DLD1 (cell line): ENCODE measurements at regions not wholly inside any gene's neighbourhood (a gene's known extent, or its start where the extent isn't known, plus 50 kb on each side); places are given as distances from the start of the nearest gene placed in this dataset.

ENCODE experiments used
- in situ Hi-C: cut with HindIII; loops from 2 replicates; pipeline ENCODE4 v1.10.0; 2017; ENCODE audit warnings: low sequenced_read_pairs

DNA sequence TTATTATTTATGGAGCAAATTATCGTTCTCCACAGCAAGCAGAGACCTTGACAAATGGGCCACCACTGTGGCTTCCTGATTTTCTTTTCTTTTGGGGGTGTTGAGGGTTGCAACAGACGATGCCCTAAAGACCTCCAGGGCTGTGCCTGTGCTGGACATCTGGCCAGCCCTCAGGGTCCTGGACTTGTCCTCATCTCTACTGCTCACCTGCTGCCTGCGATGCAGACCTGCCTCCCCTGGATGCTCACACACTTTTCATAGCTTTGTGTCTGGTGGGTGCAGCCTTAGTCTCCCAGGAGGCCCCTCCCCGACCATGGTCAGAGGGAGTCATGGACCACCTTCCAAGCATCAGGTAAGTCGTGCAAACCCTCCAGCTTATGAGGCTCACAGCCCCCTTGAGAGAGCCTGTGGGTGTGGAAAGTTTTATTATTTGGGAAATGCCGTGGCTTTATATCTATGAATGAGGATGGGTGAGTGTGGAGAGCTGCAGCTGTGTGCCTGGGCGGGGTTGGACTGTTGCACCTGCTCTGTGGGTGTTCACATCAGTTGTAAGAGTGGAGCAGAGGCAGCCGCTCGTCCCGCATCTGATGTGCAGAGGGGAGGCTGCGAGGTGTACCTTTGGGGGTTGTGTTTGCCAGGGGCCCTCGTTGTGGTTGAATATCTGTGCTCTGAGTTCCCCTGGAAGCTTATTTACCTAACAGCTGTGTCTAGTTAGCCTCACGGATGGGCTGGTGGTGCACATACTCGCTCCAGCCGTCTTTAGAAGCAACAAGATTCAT lies 126.3 kb upstream of the IRX4 start:
- in situ Hi-C loops: no loop called here

DNA sequence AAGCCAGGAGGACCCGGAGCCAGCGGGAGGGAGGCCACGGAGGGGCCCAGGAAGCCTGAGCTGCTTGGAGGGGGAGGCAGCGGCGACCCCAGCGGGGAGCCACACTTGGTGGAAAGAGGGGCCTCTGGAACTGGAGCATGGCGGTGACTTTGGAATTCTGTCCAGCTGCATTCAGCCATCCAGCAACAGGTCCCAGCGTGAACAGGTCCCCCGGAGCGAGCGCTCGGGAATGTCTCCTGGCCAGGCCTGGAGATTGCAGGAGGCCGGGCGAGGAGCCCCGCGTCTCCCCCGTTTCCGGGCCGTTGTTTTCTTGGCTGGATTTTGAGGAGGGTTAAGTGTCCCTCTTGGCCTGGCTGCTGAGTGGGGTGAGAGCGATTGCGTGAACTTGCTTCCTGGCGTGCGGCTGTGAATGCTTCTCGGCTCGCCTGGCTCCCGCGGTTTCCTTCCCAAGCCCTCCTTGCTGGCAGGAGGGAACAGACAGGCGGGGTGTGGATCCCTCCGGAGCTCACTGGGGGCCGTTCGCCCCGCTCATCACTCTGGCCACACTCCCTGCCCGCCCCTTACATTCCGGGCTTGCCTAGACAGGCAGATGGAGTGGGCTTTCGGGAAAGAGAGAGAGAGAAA lies 125.3 kb upstream of the IRX4 start:
- in situ Hi-C loops: no loop called here

DNA sequence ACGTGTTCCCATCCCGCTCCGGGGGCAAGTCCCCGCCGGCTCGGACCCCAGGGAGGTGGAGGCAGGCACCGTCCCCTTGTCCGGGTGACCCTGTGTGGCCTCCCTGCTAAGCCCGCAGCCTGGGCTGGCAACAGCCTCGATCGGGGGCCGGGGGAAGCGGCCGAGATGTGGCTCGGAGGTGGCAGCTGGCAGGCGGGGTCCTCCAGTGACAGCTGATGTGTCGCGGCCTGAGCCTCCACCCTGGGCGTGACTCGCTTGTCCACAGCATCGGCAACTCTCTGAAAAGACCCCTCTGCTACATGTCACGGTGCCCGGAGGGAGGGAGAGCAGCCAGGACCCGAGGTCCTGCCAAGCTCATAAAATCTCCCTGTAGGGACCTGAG lies 124.8 kb upstream of the IRX4 start:
- in situ Hi-C loops: no loop called here

DNA sequence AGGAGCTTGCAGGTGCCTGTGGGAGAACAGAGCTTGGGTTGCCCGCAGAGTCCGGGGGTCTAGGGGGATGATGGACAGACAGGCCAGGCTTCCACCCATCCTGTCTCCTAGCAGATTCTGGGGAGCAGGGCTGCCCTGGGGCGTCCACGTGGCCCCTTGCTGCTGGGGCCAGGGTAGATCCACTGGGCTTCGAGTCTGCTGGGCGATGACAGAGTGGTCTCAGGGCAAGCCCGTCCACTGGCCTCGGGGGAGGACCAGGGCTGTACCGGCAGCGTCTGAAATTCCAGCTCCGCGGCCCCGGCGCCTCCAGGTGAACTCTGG lies 124.2 kb upstream of the IRX4 start:
- in situ Hi-C loops: no loop called here

DNA sequence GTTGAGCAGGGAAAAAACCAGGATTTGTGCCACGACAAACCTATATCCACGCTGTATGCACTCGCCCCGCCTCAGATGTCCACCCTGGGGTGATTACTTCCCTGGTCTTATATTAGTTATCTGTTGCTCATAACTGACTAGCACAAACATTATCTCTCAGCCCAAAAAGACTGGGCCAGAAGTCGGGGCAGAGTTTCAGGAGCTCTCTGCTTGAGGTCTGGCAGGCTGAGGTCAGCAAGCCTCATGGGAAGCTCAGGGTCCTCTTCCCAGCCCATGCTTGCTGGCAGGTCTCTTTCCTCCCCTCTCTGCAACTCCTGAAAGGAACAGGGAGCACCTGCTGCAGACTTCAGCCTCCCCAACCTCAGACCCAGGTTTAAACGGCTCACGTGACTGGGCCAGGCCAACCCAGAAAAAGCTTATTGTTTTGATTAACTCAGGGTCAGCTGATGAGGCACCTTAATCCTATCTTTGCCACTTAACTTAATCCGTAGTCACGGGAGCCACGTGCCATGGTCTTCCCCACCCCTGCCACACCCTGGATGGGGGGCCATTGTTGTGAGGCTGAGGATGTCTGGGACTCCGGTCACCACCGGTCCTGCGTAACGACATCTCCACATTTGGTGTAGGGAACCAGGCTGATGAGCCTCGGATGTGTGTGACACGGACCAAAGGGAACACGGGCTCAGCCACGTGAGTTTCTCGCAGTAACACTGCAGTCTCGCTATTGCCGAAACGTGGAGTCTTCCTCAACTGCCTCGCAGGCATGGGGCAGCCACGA lies 123.7 kb upstream of the IRX4 start:
- in situ Hi-C loops: no loop called here

DNA sequence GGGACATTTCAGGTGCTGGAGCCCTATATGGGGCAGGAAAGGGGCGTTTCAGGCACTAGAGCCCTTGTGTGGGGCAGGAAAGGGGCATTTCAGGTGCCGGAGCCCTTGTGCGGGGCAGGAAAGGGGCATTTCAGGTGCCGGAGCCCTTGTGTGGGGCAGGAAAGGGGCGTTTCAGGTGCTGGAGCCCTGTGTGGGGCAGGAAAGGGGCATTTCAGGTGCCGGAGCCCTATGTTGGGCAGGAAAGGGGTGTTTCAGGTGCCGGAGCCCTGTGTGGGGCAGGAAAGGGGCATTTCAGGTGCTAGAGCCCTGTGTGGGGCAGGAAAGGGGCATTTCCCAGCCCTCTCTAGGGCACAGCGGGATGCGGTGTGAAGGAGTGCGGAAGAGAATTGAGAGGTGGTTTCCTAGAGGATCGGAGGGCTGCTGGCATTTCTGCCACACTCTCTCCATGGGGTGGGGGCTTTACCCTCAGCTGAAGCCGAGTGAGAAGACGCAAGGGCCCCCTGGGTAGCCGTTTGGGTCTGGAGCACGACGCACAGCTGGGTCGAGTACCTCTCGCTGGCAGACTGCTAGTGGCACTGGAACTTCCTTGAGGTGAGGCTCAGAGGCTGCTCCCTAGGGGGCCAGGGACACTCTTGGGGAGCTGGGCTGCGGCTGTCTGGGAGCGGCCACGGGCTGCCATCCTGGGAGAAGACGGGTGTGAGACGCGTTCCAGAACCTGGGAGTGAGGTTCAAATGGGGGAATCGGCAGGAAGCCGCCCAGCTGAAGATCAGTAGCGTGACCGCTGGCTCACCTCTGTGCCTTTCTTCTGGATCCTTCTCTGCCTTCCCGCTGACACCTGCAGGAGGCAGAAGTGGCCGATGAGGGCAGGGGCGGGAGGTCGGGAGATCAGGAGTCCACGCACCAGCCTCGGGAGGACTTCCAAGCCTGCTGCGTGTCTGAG lies 122.6 kb upstream of the IRX4 start:
- in situ Hi-C loops: no loop called here

DNA sequence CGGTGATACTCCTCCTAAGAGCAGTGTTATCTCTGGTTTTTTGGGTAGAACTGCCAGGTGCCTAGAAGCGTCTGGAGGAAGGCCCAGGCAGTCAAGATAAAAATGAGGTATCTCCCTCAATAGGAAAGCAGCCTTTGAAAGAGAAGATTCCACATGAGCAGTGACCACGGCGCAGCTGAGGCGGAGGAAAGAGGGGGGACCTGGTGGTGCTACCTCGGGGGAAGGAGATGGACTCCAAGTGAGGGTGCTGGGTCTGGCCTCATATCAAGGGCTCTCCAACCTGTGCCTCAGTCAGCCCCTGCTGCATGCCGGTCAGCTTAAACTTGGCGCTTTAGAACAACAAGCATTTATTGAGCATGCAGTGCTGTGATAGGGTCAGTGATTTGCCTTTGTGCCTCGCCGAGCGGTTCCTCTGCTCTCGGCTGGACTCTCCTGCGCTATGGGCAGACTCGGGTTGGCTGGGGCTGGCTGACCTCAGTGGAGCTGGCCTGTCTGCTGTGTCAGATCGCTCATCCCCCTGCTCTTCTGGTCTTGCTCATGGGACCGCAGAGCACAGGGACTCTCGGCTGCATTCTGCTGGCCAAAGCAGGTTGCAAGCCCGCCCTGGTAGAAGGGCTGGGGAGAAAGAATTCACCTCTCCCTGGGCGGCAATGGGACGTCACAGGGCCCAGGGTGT lies 121.1 kb upstream of the IRX4 start:
- in situ Hi-C loops: no loop called here

DNA sequence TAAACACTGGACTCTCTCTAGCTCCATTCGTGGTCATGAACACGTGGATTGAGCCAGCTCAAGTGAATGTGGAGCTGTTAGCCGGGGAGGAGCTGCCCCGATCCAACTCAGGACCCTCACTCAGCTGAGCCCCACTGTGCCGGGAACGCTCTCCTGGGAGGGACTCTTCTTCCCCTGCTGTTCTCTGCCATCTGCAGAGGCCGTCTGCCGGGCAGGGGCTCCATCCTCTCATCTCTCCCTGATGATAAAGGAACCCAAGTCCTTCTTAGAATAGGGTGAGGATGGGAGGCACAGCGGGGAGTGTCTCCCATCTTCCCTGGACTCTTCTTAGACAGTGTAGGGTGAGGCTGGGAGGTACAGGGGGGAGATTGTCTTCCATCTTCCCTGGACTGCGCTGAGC lies 120.5 kb upstream of the IRX4 start:
- in situ Hi-C loops: no loop called here

DNA sequence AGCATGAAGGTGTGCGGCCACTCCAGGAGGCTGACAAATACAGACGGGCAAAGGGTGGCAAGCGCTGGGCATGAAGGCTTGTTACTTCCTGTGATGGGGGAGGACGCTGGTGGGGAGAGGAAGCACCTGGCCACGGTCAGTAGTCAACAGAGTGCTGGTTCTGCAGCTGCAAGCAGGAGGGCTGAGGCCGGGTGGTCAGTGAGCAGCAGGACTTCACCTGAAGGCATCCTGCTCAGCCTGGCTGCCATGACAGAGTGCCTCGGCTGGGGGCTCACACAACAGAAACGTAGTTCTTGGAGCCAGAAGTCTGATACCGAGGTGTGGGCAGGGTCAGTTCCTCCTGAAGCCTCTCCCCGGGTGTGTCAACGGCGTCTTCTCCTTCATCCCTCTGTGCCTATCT lies 118.6 kb upstream of the IRX4 start:
- in situ Hi-C loops: no loop called here

DNA sequence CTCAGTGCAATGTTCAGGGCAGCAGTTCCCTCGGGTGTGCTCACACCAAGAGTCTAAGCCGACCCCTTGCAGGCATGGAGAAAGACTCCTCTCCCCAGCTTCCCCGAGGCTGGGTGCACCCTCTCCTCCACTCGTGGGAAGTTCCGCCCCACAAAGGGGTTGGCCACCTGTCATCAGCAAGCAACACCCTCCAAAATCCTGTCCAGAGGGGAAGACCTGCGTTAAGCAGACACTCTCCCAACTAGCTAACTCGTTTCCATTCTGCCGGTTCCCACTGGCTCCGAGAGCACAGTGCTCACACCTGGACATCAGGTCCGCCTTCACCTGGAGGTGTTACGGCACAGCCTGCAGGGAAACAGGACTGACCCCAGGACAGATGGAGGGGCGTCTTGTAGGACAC lies 117.9 kb upstream of the IRX4 start:
- in situ Hi-C loops: no loop called here

DNA sequence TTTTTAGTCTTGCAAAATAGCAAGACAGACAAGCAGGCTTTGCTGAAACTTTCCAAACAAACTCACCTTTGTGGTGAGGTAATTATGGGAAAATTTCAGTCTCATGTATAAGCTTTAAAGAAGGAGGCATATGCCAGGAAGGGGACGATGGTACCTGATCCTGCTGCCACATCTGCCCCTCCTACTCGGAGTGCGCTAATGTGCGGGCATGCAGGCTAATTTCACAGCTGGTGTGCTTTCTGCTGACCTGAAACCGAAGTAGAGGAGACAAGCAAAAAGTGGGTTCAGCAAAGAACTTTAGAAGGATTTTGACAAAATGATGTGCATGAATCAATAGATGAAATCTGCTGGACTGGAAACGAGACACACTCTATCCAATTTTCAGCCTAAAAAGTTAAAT lies 117.1 kb upstream of the IRX4 start:
- in situ Hi-C loops: loop anchor here (25.0 kb wide), 1 partner anchor 237 kb away; no protein-coding TSS in a partner anchor

DNA sequence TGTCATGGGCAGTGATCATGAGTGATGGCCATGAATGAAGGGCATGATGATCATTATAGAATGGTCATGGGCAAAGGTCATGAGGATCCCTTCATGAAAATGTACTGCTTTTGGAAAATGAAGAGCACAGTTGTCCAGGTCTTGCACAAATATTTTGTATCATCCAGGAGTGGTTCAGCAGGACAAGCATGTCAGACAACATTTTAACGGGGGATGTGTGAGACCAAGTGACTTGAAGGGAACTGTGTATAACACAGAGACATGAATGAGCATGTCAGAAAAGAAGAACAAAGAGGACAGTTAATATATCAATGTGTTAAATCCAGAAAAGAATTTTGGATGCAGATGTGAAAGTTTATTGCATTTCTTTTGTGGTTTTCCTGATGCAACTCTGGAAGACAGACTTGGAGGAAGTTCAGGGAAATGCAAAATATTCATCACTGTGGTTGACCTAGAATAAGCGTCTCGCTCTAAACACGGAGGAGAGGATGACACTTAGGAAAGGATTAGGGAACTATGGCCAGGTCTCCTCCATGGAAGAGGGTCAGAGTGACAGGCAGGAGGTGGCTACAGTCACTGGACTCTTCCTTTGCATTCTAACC lies 116.1 kb upstream of the IRX4 start:
- in situ Hi-C loops: loop anchor here (25.0 kb wide), 1 partner anchor 237 kb away; no protein-coding TSS in a partner anchor

DNA sequence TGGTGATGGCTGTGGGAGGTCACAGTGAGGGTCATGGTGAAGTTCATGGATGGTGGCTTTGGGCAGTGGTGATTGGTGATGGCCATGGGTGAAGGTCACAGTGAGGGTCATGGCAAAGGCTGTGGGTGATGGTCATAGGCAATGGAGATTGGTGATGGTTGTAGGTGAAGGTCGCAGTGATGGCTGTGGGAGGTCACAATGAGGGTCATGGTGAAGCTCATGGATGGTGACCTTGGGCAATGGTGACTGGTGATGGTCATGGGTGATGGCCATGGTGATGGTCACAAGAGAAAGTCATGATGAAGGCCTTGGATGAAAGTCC lies 115.6 kb upstream of the IRX4 start:
- in situ Hi-C loops: loop anchor here (25.0 kb wide), 1 partner anchor 236 kb away; no protein-coding TSS in a partner anchor

DNA sequence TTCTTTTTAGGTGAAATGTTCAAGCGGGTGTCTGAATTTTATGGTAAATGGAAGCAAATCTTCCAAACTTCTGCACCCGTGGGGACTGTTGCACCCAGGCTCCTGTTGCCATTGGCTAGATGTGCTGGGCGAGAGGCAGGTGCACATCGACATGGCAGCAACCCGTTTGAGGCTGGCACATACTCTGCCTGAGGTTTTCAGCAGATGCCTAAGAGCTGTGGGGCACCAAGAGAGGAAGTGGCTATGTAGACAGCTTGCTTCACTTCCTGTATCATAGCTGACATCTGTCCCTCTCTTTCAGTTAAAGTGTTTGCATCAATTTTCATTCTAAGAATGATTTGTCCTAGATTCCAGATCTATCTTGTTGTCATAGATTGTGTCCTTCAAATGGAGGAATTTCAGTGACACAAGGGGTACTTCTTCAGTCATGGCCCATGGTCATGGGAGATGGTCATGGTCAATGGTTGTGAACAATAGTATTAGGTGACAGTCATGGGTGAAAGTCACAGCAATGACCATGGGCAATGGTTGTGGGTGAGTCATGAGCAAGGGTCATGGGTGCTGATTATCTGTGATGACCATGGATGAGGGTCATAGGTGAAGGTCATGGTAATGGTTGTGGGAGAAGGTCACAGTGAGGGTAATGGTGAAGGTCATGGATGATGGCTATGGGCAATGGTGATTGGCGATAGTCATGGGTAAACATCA lies 115.1 kb upstream of the IRX4 start:
- in situ Hi-C loops: loop anchor here (25.0 kb wide), 1 partner anchor 235 kb away; no protein-coding TSS in a partner anchor

DNA sequence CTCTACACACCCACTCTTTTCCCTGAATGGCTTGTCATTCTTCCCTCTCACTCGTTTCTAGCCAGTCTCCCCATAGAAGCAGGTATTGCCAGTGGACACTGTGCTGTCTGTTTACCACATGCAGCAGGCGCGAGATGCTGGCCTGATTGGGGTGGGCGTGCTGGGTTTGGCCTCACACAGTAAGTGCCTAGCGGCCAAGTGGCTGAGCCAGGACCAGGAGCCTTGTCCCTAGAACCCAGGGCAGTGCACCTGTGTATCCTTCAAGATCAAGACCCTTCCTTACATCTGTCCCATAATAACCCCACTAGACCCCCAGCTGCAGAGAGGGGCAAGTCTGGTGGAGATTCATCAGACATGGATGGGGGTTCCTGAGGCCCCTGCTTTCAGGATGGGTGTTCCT lies 112.8 kb upstream of the IRX4 start:
- in situ Hi-C loops: loop anchor here (25.0 kb wide), 1 partner anchor 233 kb away; no protein-coding TSS in a partner anchor

DNA sequence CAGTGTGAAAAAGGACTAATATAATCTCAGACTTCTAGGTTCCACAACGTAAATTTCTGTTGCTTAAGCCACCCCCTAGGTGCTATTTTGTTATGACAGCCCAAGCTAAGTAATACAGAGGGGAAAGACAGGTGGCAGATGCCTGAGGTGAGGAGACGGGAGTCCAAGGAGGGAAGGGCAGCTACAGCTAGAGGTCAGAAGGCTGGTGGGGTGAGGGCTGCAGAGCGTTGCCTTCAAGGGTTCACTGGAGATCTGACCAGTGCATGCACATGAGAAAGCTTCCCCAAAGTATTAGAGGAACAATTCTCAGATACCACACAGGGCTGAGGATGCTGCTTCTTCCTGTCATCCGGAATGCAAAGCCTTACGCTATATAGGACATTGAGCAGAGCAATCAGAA lies 104.7 kb upstream of the IRX4 start:
- in situ Hi-C loops: loop anchor here (25.0 kb wide), 1 partner anchor 225 kb away; no protein-coding TSS in a partner anchor

DNA sequence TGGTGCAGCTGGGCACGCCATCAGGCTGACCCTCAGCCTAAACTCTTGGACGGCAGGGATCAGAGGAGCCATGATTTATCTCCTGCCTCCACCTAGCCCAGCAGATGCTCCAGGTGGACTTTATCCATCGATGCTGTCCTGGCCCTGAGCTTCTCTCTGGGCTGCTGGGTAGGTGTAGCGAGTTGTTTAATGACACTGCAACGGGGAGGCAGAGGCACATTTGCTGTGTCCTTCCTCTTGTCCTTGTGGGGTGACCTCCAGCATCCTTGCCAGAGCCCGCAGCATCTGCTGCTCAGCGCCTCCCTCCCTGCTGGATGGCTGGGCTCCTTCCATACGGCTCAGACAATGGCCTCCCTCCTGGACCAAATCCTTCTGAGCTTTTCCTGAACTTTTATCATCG lies 103.1 kb upstream of the IRX4 start:
- in situ Hi-C loops: loop anchor here (25.0 kb wide), 1 partner anchor 223 kb away; no protein-coding TSS in a partner anchor

DNA sequence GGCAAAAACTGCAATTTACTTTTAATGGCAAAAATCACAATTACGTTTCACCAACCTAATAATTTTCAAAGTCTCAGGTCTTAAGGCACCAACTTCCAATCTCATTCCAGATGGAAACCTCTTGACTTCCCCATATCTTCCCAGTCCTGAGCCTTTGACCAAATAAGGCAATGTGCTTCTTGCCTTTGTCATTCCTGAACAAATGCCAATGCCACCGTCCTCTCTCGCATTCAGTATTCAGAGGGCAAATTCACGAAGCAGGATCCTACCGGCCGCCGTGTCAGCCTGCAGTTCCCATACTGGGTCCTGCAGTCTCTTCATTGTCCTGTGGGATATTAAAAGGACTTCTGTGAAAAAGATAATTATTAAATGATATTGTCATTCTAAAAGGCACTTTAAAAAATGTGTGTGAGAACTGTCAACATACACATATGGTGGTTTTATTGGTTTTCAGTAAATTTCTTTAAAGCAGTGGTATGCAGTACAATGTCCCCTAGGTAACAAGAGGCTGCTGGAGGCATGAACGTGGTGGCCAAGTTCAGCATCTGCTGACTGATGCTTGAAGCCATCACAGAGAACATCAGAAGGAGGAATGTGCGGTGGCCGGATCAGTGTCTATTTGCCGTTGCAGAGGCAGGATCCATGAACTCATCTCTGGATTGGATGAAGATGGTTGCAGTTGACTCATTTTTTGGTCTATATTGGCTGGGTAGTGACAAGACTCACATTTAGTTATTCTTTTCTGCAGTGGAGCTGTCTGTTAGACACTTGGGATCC lies 101.4 kb upstream of the IRX4 start:
- in situ Hi-C loops: loop anchor here (25.0 kb wide), 1 partner anchor 222 kb away; no protein-coding TSS in a partner anchor
